Stimulated activated CD8-positive, alpha-beta memory T cell treated with anti-CD3 and anti-CD28 coated beads, Interleukin-2, amount 100 ng/mL, for 1 hour (primary cell): ENCODE measurements at regions not wholly inside any gene's neighbourhood (a gene's known extent, or its start where the extent isn't known, plus 50 kb on each side); places are given as distances from the start of the nearest gene placed in this dataset.
"Not testable (repeated sequence)": the region's sequence is repeated elsewhere in the genome, so short reads cannot be mapped to it uniquely, and the experiment has no call there.

Source experiments
- DNase-seq, 2 donors: peaks; one replicate each; pipeline ENCODE4 v3.0.0-alpha.2; 2020; ENCODE audit warnings: low read depth in 2 of 2

DNA sequence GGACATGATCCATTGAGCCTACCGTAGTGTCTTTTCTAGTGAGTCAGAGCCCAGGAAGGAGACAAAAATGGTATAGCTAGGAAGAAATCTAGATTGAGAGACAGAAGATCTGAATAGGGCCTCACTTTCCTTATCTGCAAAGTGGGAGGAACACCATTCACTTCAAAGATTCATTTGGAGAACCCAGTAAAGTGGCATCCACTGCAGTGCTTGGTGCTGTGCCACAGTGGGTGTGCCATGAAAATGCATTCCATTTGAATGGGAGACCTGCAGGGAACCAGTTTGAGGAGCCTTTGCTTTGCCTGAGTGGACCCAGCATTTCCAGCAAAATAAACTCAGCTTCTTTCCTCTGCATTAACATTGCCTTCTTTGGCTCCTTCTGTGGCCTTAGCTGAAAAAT lies 470.5 kb upstream of the CADM1 start:
- DNase-seq, result no peak

DNA sequence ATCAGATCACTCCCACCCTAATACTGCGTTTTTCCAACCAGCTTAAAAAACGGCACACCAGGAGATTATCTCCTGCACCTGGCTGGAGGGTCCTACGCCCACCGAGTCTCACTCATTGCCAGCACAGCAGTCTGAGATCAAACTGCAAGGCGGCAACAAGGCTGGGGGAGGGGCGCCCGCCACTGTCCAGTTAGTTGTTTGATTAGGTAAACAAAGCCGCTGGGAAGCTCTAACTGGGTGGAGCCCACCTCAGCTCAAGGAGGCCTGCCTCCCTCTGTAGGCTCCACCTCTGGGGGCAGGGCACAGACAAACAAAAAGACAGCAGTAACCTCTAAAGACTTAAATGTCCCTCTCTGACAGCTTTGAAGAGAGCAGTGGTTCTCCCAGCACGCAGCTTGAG lies 463.0 kb upstream of the CADM1 start:
- DNase-seq, result not testable (repeated sequence)

- no peak for DNase-seq
These were observed 461.7 kb upstream of the CADM1 start for GRCh38 chr11:115965767-115966504.

GRCh38 chr11:115964091-115964490 lies 459.9 kb upstream of the CADM1 start:
- no peak for DNase-seq

GRCh38 chr11:115963156-115963555 lies 458.9 kb upstream of the CADM1 start:
- no peak for DNase-seq

GRCh38 chr11:115961159-115962003 lies 457.2 kb upstream of the CADM1 start:
- no peak for DNase-seq

DNA sequence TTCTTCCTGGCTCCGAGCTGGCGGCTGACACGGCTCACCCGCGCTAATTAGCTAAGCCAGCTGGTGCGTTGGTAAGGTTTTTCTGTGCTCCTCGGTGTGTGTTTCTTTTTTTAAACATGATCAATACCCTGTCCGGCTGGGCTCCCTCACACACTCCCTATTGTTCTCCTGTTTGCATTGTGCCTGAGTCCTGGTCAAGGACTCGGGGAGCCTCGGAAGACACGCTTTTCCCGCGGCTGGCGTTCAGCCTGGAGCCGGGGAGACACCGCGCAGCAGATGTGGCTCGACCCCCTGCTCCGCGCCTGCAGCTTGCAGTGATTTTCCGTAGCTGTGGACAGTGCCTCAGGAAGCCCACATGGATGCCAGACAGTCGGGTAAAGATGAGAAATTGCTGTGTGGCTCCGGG lies 454.9 kb upstream of the CADM1 start:
- no peak for DNase-seq

- no peak for DNase-seq
These were observed 454.1 kb upstream of the CADM1 start for GRCh38 chr11:115958089-115959000.

GRCh38 chr11:115955803-115956202 lies 451.6 kb upstream of the CADM1 start:
- no peak for DNase-seq

GRCh38 chr11:115950660-115951059 lies 446.4 kb upstream of the CADM1 start:
- DNase-seq, result no peak

- DNase-seq, result no peak
These were observed 440.4 kb upstream of the CADM1 start for GRCh38 chr11:115944596-115944995.

GRCh38 chr11:115942011-115942410 lies 437.8 kb upstream of the CADM1 start:
- DNase-seq, result no peak

DNA sequence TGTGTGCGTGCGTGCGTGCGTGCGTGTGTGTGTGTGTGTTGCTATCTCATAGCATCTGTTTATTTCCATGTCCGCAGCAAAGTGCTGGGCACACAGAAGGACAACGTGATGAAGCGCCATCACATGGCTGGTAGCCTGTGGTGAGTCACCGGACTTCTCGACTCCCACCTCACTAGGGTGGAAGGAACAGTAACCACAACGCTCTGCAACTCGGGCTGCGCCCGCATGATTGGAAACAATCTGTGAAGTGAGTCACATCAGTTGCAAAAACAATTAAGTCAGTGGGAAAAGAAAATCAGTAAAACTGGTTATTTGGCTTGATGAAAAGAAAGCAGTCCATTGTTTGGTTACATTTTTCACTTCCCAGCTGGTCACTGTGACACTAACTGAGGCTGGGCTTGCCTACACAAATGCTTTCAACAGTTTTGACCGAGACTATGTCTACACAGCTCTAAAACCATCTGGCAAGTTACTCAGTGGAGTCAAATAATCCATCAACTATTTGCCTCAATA lies 437.3 kb upstream of the CADM1 start:
- no peak for DNase-seq

- no peak for DNase-seq
These were observed 436.8 kb upstream of the CADM1 start for GRCh38 chr11:115941044-115941443.

DNA sequence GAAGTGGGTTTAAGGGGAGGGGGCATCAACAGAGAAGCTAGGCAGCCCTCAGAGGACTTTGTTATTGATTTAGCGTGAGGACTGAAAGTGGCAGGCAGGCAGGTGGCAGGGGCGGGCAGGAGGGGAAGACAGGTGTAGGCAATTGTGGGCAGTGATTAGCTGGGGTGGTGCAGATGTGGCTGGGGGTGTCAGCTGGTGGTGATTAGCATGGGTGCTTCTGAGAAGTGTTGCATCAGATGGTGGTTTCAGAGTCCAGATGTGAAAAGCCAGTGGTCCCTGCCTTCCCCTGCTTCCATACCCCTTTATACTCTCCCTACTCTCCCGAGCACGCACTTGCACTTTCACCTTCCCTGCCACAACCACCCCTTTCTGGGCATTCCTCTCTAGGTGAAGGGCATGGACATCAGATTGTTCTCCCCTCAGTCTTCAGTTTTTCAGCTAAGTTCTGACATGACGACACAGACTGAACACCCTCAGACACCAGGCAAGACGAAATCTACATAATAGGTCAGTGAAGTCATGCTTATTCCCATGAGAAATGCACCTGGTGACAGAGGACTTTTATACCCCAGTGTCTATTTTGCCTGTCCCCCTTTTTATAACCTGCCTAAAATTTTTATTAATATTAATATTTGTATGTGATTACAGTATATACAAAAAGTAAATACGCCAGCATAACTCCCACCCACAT lies 435.7 kb upstream of the CADM1 start:
- DNase-seq, result no peak

DNA sequence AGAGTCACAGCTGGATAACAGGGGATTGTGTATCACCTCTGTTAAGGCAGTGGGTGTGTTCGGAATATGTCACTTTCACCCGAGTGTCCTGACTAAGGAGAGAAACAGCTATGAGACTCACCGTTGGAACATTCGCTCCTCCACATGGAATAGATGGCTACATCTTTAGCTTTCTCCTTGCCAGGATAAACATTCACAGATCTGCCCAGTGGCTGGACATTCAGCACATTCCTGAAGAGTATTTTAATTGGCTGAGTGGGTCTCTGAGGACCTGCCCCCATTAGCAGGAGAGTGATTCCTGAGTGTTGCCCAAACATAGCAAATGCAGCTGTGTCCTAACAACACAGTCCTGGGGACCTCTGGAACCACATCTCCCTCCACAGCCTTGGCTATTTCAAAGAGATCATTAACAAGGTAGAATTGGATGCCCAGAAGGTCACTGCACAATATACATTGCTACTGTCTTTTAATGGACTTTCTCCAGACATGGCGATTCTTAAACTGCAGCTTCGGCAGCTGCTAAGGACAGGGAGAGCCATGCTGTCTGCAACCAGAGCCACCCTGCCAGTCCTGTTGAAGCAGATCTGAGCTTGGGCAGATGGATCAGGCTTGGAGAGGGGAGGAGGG lies 435.0 kb upstream of the CADM1 start:
- no peak for DNase-seq

GRCh38 chr11:115933564-115933963 lies 429.3 kb upstream of the CADM1 start:
- DNase-seq, result no peak

- no peak for DNase-seq
These were observed 427.4 kb upstream of the CADM1 start for GRCh38 chr11:115931548-115932083.

DNA sequence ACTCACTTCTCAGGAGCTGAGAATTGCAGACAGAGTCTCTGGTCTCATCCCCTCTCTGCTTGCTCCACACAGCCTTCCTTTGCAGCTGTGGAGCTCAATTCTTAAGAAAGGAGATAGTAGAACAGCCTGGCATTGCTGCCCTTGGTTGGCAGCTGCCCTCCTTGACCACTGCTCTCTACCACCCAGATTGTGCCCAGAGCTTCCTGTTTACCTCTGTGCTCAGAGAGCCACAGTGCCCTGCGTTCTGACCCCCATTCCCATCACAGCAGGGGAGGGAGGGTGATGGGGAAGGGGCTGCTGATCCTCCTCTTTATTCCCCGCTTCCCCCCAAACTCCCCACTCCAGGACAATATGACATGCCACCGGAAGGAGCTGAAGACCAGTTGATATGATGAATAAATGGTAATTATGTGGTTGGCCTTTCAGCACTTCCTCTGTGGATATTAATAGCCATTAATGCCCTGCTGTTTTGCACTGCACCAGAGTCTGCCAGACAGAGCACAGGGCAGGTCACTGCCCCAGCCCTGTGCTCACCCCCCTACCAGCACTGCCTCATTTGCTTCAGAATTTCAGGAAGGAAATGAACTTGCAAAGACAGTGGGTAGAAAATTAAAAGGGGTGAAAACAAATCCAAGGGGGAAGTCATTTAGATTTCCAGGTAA lies 426.8 kb upstream of the CADM1 start:
- no peak for DNase-seq

GRCh38 chr11:115930291-115930690 lies 426.1 kb upstream of the CADM1 start:
- DNase-seq, result no peak
